Smooth muscle cell (in vitro differentiated cells): ENCODE measurements at regions not wholly inside any gene's neighbourhood (a gene's known extent, or its start where the extent isn't known, plus 50 kb on each side); places are given as distances from the start of the nearest gene placed in this dataset.

Source experiments
- DNase-seq: peaks from one replicate; lab custom pipeline; 2025; ENCODE audit not compliant: unreplicated experiment; lab: John Stamatoyannopoulos, UW
- H2AFZ ChIP-seq: fragments of 200-600 bp; sonication (generic); 2 replicates; pipeline ENCODE4 v1.6.0; 2016; ENCODE audit warnings: antibody characterized with exemption, low read depth, mild to moderate bottlenecking
- H3F3A ChIP-seq: fragments of 200-600 bp; sonication (generic); 2 replicates; pipeline ENCODE4 v1.6.0; 2017; ENCODE audit warnings: antibody characterized with exemption, low read depth
- H3K27ac ChIP-seq: fragments of 200-600 bp; sonication (generic); 2 replicates; pipeline ENCODE4 v1.5.1; 2016; ENCODE audit warnings: low read depth, mild to moderate bottlenecking
- H3K27me3 ChIP-seq: fragments of 200-600 bp; sonication (generic); 2 replicates; pipeline ENCODE4 v1.6.1; 2016; ENCODE audit warnings: low read depth, mild to moderate bottlenecking
- H3K36me3 ChIP-seq: fragments of 200-600 bp; sonication (generic); 2 replicates; pipeline ENCODE4 v1.5.1; 2016; ENCODE audit warnings: low read depth
- H3K4me1 ChIP-seq: fragments of 200-600 bp; sonication (generic); 2 replicates; pipeline ENCODE4 v1.5.1; 2016; ENCODE audit warnings: low read depth
- H3K4me2 ChIP-seq: fragments of 200-600 bp; sonication (generic); 2 replicates; pipeline ENCODE4 v1.6.0; 2016; ENCODE audit warnings: mild to moderate bottlenecking
- H3K4me3 ChIP-seq: fragments of 200-600 bp; sonication (generic); 2 replicates; pipeline ENCODE4 v1.5.1; 2016; ENCODE audit warnings: mild to moderate bottlenecking
- H3K79me2 ChIP-seq: fragments of 200-600 bp; sonication (generic); 2 replicates; pipeline ENCODE4 v1.6.0; 2016; ENCODE audit warnings: low read depth, mild to moderate bottlenecking
- H3K9ac ChIP-seq: fragments of 200-600 bp; sonication (generic); 2 replicates; pipeline ENCODE4 v1.6.0; 2016; ENCODE audit warnings: low read depth
- H3K9me3 ChIP-seq: fragments of 200-600 bp; sonication (generic); replicated peaks from 2 replicates; pipeline ENCODE4 v1.5.1; 2016; ENCODE audit warnings: low read depth
- H4K20me1 ChIP-seq: fragments of 200-600 bp; sonication (generic); 2 replicates; pipeline ENCODE4 v1.6.0; 2016; ENCODE audit warnings: low read depth
- CTCF ChIP-seq: fragments of 200-600 bp; sonication (generic); IDR thresholded peaks from 2 replicates; pipeline ENCODE4 v1.5.1; 2017; ENCODE audit warnings: borderline replicate concordance, mild to moderate bottlenecking, antibody characterized with exemption; ENCODE audit not compliant: insufficient read depth, poor library complexity, severe bottlenecking
- WGBS: methylation state at CpG from one replicate; pipeline ENCODE4 v1.1.7; 2016; ENCODE audit warnings: low lambda C conversion rate; 5-methylcytosine and 5-hydroxymethylcytosine counted together

GRCh38 chr7:113374955-113375354 is 256.6 kb upstream of the SMIM30 start:
- H3K27ac ChIP-seq, result no peak overlapping the region
- no peaks in the 10 kb centered on the region for H3K27me3 ChIP-seq
- 79% methylated on average over 2 of the region's 2 CpGs for WGBS
- H3K36me3 ChIP-seq, result no peaks in the 10 kb centered on the region
- no peak overlapping the region for H3K4me2 ChIP-seq
- no peaks in the 10 kb centered on the region for H4K20me1 ChIP-seq
- H2AFZ ChIP-seq, result no peak overlapping the region
- no peaks in the 10 kb centered on the region for H3K4me1 ChIP-seq
- no peaks in the 10 kb centered on the region for H3K79me2 ChIP-seq
- no peak for TF ChIP-seq CTCF
- no peaks in the 10 kb centered on the region for H3F3A ChIP-seq
- no peak for DNase-seq
- H3K9ac ChIP-seq, result no peak overlapping the region
- no peak overlapping the region for H3K4me3 ChIP-seq
- H3K9me3 ChIP-seq, result no peaks in the 10 kb centered on the region

GRCh38 chr7:113373863-113374262 is 255.5 kb upstream of the SMIM30 start:
- no peak for DNase-seq
- Histone ChIP-seq H3K36me3 (no peaks in the 10 kb centered on the region), H3K4me1 (no peaks in the 10 kb centered on the region), H3K4me3 (no peak overlapping the region), H4K20me1 (no peaks in the 10 kb centered on the region), H3K27ac (no peak overlapping the region), H3K9ac (no peak overlapping the region), H3K79me2 (no peaks in the 10 kb centered on the region), H3F3A (no peaks in the 10 kb centered on the region), H3K4me2 (no peak overlapping the region), H3K27me3 (no peaks in the 10 kb centered on the region), H3K9me3 (no peaks in the 10 kb centered on the region), H2AFZ (no peak overlapping the region)
- WGBS, result 67% methylated on average over 2 of the region's 2 CpGs
- no peak for TF ChIP-seq CTCF

- Histone ChIP-seq H3F3A (no peaks in the 10 kb centered on the region), H3K9me3 (no peaks in the 10 kb centered on the region), H3K36me3 (no peaks in the 10 kb centered on the region), H3K4me3 (no peak overlapping the region), H3K27ac (no peak overlapping the region), H3K27me3 (no peaks in the 10 kb centered on the region), H3K79me2 (no peaks in the 10 kb centered on the region), H4K20me1 (no peaks in the 10 kb centered on the region), H3K9ac (no peak overlapping the region), H3K4me1 (no peaks in the 10 kb centered on the region), H3K4me2 (no peak overlapping the region), H2AFZ (no peak overlapping the region)
- no peak for DNase-seq
- TF ChIP-seq CTCF, result no peak
- 93% methylated on average over 4 of the region's 4 CpGs for WGBS
Measured at GRCh38 chr7:113371416-113372043, 253.2 kb upstream of the SMIM30 start.

- Histone ChIP-seq H3K36me3 (no peaks in the 10 kb centered on the region), H3K79me2 (no peaks in the 10 kb centered on the region), H4K20me1 (no peaks in the 10 kb centered on the region), H3K4me1 (no peaks in the 10 kb centered on the region), H3K4me2 (no peak overlapping the region), H3K9ac (no peak overlapping the region), H3F3A (no peaks in the 10 kb centered on the region), H3K27me3 (no peaks in the 10 kb centered on the region), H3K4me3 (no peak overlapping the region), H3K9me3 (no peaks in the 10 kb centered on the region), H3K27ac (no peak overlapping the region), H2AFZ (no peak overlapping the region)
- TF ChIP-seq CTCF, result no peak
- DNase-seq, result no peak
- 91% methylated on average over 2 of the region's 2 CpGs for WGBS
Measured at GRCh38 chr7:113370910-113371309, 252.6 kb upstream of the SMIM30 start.
